LNCaP clone FGC (cell line): ENCODE measurements at regions not wholly inside any gene's neighbourhood (a gene's known extent, or its start where the extent isn't known, plus 50 kb on each side); places are given as distances from the start of the nearest gene placed in this dataset.

Source experiments
- DNase-seq: peaks from one replicate; pipeline ENCODE4 v3.0.0-alpha.2; 2011; ENCODE audit warnings: low read depth
- H3K4me3 ChIP-seq: 2 replicates; pipeline ENCODE4 v1.5.1; 2011; ENCODE audit warnings: mild to moderate bottlenecking, low read depth, low read length, control low read depth
- TF ChIP-seq, protein P1 (sequence below): IDR thresholded peaks from 2 replicates; pipeline ENCODE4 v1.5.1; 2012; ENCODE audit warnings: mild to moderate bottlenecking; ENCODE audit not compliant: control insufficient read depth, insufficient read depth; ENCODE audit errors: extremely low read depth

DNA sequence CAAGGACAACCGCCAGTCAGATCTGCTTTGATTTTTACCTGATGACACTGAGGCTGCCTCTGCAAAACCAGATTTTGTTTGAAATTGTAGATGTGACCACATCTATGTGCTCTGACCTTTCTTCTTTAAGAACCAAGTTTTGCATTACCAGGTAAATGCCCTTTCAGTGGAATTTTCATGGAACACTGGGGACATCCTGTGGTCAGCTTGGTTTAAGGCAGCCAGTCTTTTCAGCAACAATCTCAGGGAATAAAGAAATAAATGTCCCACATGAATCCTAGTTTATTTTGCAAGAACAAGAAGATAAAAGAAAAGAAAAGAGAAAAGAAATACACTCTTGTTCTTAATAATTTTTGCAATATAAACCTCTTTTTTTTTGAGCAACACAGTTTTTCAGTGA, 90.6 kb downstream of the POU3F3 start:
- DNase-seq: peak; percentile 28
- no peak overlapping the region for H3K4me3 ChIP-seq
- TF ChIP-seq, protein P1, sequence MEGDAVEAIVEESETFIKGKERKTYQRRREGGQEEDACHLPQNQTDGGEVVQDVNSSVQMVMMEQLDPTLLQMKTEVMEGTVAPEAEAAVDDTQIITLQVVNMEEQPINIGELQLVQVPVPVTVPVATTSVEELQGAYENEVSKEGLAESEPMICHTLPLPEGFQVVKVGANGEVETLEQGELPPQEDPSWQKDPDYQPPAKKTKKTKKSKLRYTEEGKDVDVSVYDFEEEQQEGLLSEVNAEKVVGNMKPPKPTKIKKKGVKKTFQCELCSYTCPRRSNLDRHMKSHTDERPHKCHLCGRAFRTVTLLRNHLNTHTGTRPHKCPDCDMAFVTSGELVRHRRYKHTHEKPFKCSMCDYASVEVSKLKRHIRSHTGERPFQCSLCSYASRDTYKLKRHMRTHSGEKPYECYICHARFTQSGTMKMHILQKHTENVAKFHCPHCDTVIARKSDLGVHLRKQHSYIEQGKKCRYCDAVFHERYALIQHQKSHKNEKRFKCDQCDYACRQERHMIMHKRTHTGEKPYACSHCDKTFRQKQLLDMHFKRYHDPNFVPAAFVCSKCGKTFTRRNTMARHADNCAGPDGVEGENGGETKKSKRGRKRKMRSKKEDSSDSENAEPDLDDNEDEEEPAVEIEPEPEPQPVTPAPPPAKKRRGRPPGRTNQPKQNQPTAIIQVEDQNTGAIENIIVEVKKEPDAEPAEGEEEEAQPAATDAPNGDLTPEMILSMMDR: peak; percentile 74

- no peak for DNase-seq
- no peak overlapping the region for H3K4me3 ChIP-seq
- TF ChIP-seq, protein P1: no peak
These were observed 91.2 kb downstream of the POU3F3 start for GRCh38 chr2:104945121-104945520.

GRCh38 chr2:104945866-104946265, 92.0 kb downstream of the POU3F3 start:
- TF ChIP-seq, protein P1: no peak
- no peak for DNase-seq
- no peak overlapping the region for H3K4me3 ChIP-seq

GRCh38 chr2:104947456-104947855, 90.4 kb upstream of the MRPS9 start:
- DNase-seq: peak; percentile 74
- peak overlapping the region; percentile 32; the same call in 1 of the 2 replicates for H3K4me3 ChIP-seq

DNA sequence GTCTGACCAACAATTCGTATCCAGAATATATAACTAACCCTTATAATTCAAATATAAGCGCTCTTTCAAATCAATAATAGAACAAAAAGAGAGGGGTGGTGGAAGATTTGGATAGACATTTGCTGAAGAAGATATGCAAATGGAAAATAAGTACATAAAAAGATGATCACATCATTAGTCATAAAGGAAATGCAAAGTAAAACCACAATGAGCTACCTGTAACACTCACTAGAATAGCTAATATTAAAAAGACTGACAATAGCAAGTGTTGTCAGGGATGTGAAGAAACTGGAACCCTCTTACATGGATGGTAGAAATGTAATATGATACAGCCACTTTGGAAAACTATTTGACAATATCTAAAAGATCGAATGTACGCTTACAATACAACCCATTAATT, 84.9 kb upstream of the MRPS9 start:
- no peak for DNase-seq
- H3K4me3 ChIP-seq: no peak overlapping the region
- TF ChIP-seq, protein P1: no peak

DNA sequence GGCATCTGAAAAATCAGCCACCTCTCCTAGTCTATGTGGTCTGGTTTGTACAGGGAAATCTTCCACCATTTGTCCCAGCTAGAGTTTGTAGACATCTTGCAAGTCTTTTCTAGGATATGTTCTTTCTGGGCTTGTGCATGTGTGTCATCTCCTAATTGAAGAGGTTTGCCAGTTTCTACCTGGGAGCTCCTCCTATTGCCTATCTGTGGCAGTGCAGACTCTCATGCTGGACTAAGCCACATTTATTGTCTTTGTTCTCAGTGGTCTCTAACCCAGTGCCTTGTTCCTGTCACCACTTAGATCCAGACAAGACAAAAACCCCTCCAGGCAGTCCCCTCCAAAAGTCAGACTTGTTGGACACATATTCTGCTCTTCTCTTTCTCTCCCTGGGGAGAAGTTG, 72.0 kb upstream of the MRPS9 start:
- no peak overlapping the region for H3K4me3 ChIP-seq
- TF ChIP-seq, protein P1: no peak
- DNase-seq: no peak

DNA sequence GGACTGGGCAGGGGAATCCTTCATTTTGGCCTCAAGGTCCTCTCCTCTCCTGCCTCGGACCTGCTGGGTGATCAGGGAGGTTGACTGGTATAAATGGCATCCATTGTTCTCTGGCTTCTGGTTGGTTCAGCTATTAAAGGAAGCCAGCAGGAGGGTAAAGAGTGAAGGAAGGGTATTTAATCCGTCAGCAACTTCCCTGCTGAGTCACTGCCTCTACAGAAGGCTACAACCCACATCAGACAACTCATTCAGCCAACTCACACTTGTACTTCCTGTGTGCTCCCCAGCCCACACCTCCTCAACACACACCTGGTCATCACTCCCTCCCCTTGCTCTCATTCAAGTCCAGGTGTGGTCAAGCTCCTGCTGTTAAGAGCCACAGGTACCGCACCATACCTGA, 68.3 kb upstream of the MRPS9 start:
- TF ChIP-seq, protein P1: no peak
- no peak overlapping the region for H3K4me3 ChIP-seq
- no peak for DNase-seq
